GM12892 (cell line): ENCODE measurements at regions not wholly inside any gene's neighbourhood (a gene's known extent, or its start where the extent isn't known, plus 50 kb on each side); places are given as distances from the start of the nearest gene placed in this dataset.

ENCODE experiments used
- POLR2A ChIP-seq: IDR thresholded peaks from 2 replicates; pipeline ENCODE4 v1.6.1; 2011; ENCODE audit warnings: low read depth, low read length, control low read depth
- POLR2AphosphoS5 ChIP-seq: IDR thresholded peaks from 2 replicates; pipeline ENCODE4 v1.6.1; 2011; ENCODE audit warnings: low read depth, low read length, control low read depth
- TAF1 ChIP-seq: IDR thresholded peaks from 2 replicates; pipeline ENCODE4 v1.6.1; 2011; ENCODE audit warnings: low read depth, mild to moderate bottlenecking, control low read depth, low read length, borderline replicate concordance

DNA sequence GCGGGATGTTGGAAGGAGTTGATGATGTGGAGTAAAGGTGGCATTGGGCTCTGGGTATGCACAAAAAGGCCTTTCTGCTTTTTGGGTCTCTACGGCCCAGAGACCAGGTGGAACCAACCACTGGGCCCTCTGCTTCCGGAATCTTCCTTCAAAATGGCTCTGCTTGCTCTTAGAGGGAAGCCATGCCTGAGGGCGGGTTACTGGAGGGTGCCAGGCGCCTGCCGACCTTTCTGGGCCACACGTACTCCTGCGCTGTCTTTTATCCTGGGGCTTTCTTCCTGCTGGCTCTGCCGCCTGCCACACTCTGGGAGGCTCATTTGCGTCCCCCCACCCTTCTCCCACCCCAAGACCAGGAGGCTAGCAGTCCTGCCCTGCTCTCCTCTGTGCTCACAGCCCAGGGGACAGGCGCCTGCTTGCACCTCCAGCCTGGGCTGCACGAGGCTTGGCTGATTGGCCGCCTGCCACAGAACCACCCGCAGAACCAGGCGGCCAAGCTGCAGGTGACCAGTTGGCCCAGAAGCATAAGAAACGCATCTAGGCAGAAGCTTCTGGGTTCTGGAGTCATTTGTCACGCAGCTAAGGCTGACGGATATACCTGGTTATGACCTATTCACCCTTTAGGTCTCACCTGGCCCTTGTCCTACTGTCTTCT is 536.9 kb downstream of the TBC1D22A start:
- TF ChIP-seq POLR2A (no peak), POLR2AphosphoS5 (no peak), TAF1 (no peak)
